Activated naive CD8-positive, alpha-beta T cell treated with anti-CD3 and anti-CD28 coated beads for 36 hours (primary cell): ENCODE measurements at regions not wholly inside any gene's neighbourhood (a gene's known extent, or its start where the extent isn't known, plus 50 kb on each side); places are given as distances from the start of the nearest gene placed in this dataset.

Experiments
- DNase-seq: peaks from one replicate; pipeline ENCODE4 v3.0.0; 2021
- H3K27ac Mint-ChIP-seq: one replicate; pipeline ENCODE4 v1.8.0; 2022; ENCODE audit warnings: mild to moderate bottlenecking, moderate library complexity, mixed read lengths
- H3K27me3 Mint-ChIP-seq: one replicate; pipeline ENCODE4 v1.8.0; 2022; ENCODE audit warnings: mild to moderate bottlenecking, mixed read lengths
- H3K36me3 Mint-ChIP-seq: one replicate; pipeline ENCODE4 v1.8.0; 2021; ENCODE audit warnings: mild to moderate bottlenecking, mixed read lengths
- H3K4me1 Mint-ChIP-seq: one replicate; pipeline ENCODE4 v1.8.0; 2021; ENCODE audit warnings: mixed read lengths
- H3K4me3 Mint-ChIP-seq: one replicate; pipeline ENCODE4 v1.8.0; 2022; ENCODE audit warnings: mild to moderate bottlenecking, moderate library complexity, mixed read lengths
- H3K9me3 Mint-ChIP-seq: one replicate; pipeline ENCODE4 v1.8.0; 2022; ENCODE audit warnings: mixed read lengths

DNA sequence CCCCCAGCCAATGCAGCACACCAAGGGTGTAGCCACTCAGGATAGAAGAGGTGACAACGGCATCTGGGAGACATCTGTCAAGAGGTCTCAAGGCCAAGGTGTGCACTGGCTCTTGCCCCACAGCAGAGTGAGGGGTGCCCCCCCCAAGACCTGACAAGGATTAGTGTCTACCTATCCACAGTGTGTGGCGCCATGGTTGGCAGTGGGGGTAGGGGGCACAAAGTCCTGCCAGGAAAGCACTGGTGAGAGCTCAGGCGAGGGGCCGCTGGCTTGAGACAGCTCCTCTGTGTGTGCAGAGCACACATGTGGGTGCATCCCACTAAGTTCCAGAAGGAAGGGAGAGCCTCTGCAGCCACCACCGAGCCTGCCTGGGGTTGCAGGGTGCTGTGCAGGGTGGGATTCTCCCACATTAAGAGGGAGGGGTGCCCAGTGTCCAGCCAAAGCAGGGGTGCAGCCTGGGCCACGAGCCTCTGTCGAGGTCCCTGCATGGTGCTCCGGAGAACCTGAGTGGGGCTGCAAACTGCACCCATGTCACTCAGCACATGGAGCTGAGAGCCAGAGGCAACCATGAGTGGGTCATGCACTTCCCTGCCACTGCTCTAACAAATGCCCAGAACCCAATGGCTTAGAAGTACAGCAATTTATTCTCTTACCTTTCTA lies 311.2 kb upstream of the HDAC4 start:
- Mint-ChIP-seq H3K27ac (no peak overlapping the region), H3K36me3 (peaks cover 4% of the 10 kb centered on the region), H3K4me1 (no peaks in the 10 kb centered on the region), H3K4me3 (no peak overlapping the region), H3K27me3 (peaks cover 3% of the 10 kb centered on the region), H3K9me3 (peaks cover 17% of the 10 kb centered on the region)
- no peak for DNase-seq

DNA sequence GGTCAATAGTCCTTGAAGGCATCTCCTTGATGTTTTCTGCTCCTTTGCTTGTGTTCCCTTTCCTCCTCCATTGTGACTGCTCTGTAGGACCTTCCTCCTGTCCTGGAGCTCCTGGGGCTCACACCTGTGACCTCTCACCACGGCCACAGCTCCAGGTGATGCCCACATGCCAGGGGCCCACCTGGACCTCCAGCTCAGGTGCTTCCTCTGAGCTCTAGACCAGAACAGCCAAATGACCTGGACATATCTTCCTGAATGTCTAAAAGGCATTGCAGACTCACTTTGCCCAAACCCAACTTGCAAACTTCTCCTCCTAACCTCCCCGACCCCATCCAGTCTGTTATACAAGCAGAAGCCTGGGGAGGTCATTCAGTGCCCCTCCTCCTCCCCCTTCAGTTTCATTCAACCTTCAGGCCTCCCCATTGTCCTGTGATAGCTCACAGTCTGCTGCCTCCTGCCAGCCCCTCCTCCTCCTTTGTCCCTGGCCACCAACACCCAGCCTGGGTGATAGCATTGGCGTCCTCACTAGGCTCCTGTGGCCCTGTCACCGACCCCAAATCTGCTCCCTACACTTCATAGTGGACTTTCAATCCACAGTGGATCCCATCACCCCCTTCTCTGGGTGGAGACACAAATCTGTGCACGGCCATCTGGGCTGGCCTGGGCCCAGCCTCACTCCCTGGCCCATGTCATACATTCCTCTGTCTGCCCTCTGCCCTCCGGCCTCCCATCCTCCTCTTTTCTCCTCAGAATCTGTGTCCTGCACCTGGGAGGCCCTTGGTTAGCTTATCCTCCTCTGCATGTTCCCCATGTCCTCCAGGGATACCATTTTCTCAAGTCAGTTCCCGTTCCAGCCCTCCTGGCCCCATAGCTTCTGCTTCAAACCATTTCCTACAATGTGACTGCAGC lies 310.4 kb upstream of the HDAC4 start:
- H3K4me1 Mint-ChIP-seq: no peaks in the 10 kb centered on the region
- peaks cover 17% of the 10 kb centered on the region for H3K9me3 Mint-ChIP-seq
- H3K36me3 Mint-ChIP-seq: peaks cover 4% of the 10 kb centered on the region
- H3K27me3 Mint-ChIP-seq: peaks cover 8% of the 10 kb centered on the region
- no peak overlapping the region for H3K27ac Mint-ChIP-seq
- H3K4me3 Mint-ChIP-seq: no peak overlapping the region
- no peak for DNase-seq

DNA sequence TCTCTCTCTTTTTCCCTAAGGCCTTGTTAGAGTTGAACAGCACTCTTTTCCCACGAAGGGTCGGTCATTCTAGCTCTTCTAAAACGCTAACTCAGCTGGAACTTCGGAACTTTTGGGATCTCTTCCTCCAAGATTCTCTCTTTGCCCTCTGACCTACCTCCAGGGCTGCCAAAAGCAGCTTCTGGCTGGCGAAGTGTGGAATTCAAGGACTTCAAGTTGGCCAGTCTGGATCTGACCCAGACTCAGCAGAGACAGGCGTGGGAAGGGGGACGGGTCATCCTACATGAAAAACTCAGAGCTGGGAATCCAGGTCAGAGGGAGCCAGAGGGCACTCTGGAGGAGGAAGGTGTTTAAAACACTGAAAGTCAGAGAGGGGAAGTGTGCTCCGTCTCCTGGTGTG lies 305.5 kb upstream of the HDAC4 start:
- no peak for DNase-seq
- no peaks in the 10 kb centered on the region for H3K36me3 Mint-ChIP-seq
- peaks cover 30% of the 10 kb centered on the region for H3K27me3 Mint-ChIP-seq
- H3K4me3 Mint-ChIP-seq: no peak overlapping the region
- no peaks in the 10 kb centered on the region for H3K9me3 Mint-ChIP-seq
- no peaks in the 10 kb centered on the region for H3K4me1 Mint-ChIP-seq
- no peak overlapping the region for H3K27ac Mint-ChIP-seq

DNA sequence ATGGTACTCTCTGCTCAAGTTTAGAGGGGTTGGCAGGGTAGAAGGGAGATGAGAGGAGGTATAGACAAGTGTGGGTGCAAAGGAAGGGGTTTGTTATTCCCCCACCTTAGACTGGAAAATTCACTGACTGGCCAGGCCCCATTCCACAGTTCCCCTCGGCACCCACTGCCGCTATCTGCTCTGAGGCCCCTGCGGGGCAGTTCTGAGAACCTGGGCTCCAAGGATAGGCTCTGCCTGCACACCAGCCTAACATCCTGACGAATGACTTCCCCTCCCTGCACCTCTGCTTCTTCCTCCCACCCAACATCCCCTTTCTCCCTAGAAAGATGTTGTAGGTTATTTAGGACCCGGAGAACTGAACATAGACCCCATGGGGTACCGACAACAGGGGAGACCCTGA lies 303.9 kb upstream of the HDAC4 start:
- Mint-ChIP-seq H3K4me1 (no peaks in the 10 kb centered on the region), H3K36me3 (no peaks in the 10 kb centered on the region), H3K27me3 (peaks cover 30% of the 10 kb centered on the region), H3K27ac (no peak overlapping the region), H3K4me3 (no peak overlapping the region), H3K9me3 (no peaks in the 10 kb centered on the region)
- DNase-seq: no peak

DNA sequence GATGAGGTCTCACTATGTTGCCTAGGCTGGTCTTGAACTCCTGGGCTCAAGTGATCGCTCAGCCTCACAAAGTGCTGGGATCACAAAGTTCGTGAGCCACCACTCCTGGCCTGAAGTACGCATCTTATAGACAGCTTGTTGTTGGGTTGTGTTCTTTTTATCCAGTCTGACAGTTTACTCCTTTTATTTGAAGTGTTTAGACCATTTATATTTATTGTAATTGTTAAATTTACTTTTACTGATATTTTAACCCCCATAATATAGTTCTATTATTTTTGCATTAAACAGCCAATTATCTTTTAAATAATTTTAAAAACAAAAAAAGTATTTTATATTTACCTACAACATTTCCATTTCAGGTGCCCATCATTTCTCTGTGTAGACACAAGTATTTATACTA lies 303.0 kb upstream of the HDAC4 start:
- no peak overlapping the region for H3K27ac Mint-ChIP-seq
- DNase-seq: no peak
- H3K27me3 Mint-ChIP-seq: peaks cover 30% of the 10 kb centered on the region
- no peaks in the 10 kb centered on the region for H3K9me3 Mint-ChIP-seq
- no peak overlapping the region for H3K4me3 Mint-ChIP-seq
- H3K4me1 Mint-ChIP-seq: no peaks in the 10 kb centered on the region
- no peaks in the 10 kb centered on the region for H3K36me3 Mint-ChIP-seq

DNA sequence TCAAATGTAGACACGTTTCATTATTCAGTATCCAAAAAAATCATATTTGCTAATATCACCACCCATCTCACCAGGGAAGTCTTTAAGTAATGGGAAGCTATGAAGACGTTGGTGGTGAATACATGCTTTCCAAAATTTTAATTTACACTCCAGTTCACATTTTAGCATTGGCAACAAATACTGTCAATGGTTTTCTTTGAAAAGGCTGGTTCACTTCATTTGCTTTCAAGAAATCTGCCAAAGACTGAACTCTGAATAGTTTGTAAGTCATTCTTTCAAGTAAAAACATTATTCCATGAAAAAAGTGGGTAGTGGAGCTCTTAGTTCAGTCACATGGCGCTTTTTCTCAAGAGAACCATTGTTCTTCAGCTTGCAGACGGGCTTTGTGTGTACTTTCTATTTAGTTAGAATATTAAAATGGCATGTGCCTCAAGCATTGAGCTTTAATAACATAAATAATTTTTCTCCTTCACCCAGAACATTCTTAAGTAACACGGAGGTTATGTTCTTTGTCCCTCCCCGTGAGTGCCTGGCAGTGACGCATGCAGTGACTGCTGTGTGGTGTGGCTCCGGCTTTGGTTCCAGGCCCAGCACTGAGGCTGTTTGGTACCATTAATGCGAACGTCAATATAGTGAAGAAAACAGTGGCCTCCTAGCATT lies 300.0 kb upstream of the HDAC4 start:
- Mint-ChIP-seq H3K4me1 (no peaks in the 10 kb centered on the region), H3K9me3 (no peaks in the 10 kb centered on the region), H3K27ac (no peak overlapping the region), H3K36me3 (no peaks in the 10 kb centered on the region), H3K4me3 (no peak overlapping the region), H3K27me3 (peaks cover 17% of the 10 kb centered on the region)
- no peak for DNase-seq

DNA sequence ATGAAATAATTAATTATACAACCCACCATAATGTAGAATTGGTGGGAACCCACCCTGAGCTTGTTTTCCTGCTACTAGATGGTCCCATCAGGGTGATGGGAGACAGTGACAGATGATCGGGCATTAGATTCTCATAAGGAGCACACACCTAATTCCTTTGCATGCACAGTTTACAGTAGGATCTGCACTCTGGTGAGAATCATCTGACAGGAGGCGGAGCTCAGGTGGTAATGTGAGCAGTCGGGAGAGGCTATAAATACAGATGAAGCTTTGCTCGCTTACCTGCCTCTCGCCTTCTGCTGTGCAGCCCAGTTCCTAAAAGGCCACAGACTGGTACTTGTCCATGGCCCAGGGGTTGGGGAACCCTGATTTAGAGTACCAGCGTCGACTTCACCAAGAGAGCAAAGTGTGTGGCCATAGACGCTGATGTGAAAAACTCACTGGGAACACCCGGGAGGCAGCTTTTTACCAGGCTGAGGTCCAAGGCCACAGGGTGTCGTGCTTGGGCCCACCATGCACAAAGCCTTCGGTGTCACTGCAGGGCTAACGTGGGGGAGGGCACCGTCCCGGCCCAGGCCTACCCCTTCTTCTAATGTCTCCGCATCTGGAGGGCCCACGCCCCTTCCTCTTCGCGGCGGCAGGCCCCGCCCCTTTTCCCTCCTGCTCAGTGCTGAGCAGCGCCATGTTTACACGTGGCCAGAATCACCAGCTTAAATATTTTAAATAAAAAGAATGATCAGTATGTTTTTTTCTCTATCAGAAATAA lies 296.8 kb upstream of the HDAC4 start:
- no peak for DNase-seq
- H3K27me3 Mint-ChIP-seq: no peaks in the 10 kb centered on the region
- H3K9me3 Mint-ChIP-seq: no peaks in the 10 kb centered on the region
- H3K27ac Mint-ChIP-seq: no peak overlapping the region
- no peaks in the 10 kb centered on the region for H3K4me1 Mint-ChIP-seq
- H3K36me3 Mint-ChIP-seq: no peaks in the 10 kb centered on the region
- no peak overlapping the region for H3K4me3 Mint-ChIP-seq

DNA sequence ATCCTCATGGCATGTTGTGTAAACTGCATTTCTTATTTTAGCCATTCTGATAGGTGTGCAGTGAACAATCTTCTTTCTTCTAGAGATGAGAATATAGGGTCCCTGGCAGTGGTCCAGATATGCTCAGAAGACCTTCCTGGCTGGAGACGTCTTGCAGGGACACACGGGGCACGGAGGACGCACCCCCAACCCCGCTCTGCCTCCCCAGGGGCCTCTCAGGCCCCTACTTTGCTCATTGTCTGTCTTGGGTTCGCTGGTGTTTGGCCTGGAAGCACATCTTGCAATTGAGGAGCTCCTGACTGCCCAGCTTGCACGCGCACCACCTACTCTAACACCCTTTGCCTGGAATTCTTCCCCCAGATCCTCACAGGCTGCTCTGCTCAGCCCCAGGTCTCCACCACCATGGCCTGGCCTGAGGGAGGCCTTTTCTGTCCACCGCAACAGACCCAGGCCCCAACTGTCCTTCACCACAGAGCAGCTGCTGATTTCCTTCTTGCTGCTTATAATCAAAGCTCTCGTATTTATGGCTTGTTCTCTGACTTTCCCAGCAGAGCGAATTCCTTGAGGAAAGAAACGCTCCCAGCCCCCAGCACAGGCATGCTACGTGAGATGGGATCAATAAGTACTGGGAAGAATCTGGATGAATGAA lies 295.9 kb upstream of the HDAC4 start:
- DNase-seq: no peak
- Mint-ChIP-seq H3K36me3 (no peaks in the 10 kb centered on the region), H3K4me3 (no peak overlapping the region), H3K27me3 (no peaks in the 10 kb centered on the region), H3K27ac (no peak overlapping the region), H3K9me3 (no peaks in the 10 kb centered on the region), H3K4me1 (no peaks in the 10 kb centered on the region)

DNA sequence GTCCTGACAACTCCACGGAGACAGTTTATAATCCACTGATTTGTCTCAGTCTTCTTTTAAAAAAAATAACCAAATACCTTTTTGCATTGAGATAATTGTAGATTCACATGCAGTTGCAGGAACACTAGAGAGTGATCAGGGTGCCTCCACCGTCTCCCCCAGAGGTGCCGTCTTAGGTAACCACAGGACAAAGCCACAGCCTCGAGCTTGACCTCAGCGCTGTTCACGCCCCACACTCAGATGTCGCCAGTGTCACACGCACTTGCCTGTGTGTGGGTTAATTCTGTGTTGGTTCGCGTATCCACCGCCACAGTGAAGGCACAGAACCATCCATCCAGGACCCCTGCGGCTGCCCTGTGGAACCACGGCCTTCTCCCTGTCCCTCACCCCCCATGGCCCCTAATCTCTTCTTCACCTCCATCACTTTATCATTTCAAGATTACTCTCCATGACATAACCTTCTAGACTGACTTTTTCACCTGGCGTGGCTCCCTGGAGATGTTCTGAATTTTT lies 295.0 kb upstream of the HDAC4 start:
- DNase-seq: no peak
- H3K9me3 Mint-ChIP-seq: no peaks in the 10 kb centered on the region
- H3K36me3 Mint-ChIP-seq: no peaks in the 10 kb centered on the region
- H3K27me3 Mint-ChIP-seq: no peaks in the 10 kb centered on the region
- no peaks in the 10 kb centered on the region for H3K4me1 Mint-ChIP-seq
- no peak overlapping the region for H3K4me3 Mint-ChIP-seq
- no peak overlapping the region for H3K27ac Mint-ChIP-seq

DNA sequence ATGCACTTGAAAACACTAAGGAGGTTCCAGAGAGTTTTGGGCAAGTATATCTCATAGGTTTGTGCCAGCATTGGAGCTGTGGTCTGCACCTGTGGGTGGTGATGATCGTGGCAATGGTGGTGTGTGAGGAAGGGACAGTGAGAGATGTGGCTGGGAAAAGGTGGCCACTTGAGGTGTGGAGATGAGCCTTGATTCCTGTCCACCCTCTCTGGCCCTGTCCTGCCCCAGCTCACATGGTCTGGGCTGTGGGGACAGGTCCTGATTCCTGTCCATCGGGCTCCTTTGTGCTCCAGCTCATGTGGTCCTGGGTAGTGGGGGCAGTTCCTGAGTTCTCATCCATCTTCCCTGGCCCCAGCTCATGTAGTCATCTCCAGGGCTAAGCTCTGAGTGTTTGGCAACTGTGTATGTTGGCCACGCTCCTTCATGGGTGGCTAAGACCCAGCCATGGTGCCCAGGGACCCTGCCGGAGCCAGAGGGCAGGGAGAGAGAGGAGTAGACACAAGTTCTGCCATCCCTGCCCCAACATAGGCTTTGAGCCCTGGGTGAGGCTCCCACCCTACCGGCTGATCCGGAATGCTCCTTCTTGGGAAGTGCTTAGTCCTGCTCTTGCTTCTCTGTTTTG lies 294.4 kb upstream of the HDAC4 start:
- DNase-seq: no peak
- Mint-ChIP-seq H3K9me3 (no peaks in the 10 kb centered on the region), H3K4me3 (no peak overlapping the region)

DNA sequence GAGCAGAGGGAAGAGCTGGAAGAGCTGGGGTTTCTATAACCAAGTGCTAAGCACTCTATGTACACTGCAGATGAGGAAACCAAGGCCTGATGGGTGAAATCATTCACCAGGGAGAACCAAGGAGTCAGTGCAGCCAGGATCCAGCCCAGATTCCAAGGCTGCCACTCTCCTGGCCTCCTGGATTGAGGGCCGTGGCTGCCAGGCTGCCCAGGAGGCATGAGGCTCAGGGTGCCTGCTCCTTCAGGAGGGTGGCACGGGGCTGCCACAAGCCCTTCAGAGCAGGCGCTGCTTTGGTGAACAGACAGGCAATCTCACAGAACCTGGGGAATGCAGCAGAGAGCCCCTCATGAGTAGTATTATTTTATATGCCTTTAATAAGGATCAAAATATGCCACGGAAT lies 293.7 kb upstream of the HDAC4 start:
- Mint-ChIP-seq H3K27ac (no peak overlapping the region), H3K4me3 (no peak overlapping the region), H3K9me3 (no peaks in the 10 kb centered on the region), H3K27me3 (no peaks in the 10 kb centered on the region), H3K4me1 (no peaks in the 10 kb centered on the region), H3K36me3 (no peaks in the 10 kb centered on the region)
- no peak for DNase-seq

More for the DNA sequence above, 294.4 kb upstream of the HDAC4 start:
- Mint-ChIP-seq H3K27ac (no peak overlapping the region), H3K4me1 (no peaks in the 10 kb centered on the region), H3K36me3 (no peaks in the 10 kb centered on the region), H3K27me3 (no peaks in the 10 kb centered on the region)

DNA sequence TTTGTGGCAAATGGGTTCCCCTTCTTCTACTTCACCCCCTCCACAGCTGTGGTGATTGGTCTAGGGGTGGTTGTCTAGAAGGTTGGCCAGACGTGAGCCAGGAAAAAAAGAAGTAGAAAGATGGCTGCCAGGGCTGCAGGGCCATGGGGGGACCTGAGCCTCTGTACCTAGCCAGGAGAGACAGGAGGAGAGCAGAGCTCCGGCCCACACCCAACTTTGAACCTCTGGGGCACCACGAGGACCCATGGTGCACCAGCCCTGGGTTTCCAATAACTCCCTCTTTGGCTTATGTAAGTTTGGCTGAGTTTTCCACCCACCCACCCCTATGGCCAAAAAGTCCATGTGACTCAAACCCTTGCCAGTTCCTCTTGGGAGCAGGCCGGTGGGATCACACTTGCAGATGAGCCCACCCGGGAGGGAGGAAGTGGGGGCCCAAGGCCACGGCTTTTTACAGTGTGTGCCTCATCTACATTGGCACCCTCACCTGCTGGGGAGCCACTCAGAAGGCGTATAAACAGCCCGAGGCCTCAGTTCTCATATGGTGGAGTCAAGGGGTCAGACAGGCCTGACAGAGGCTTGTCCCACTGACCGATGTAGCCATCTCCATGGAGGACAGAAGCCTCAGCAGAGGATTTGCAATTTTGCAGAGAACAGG lies 293.1 kb upstream of the HDAC4 start:
- Mint-ChIP-seq H3K36me3 (no peaks in the 10 kb centered on the region), H3K27ac (no peak overlapping the region), H3K4me3 (no peak overlapping the region), H3K27me3 (no peaks in the 10 kb centered on the region), H3K4me1 (no peaks in the 10 kb centered on the region), H3K9me3 (no peaks in the 10 kb centered on the region)
- no peak for DNase-seq

DNA sequence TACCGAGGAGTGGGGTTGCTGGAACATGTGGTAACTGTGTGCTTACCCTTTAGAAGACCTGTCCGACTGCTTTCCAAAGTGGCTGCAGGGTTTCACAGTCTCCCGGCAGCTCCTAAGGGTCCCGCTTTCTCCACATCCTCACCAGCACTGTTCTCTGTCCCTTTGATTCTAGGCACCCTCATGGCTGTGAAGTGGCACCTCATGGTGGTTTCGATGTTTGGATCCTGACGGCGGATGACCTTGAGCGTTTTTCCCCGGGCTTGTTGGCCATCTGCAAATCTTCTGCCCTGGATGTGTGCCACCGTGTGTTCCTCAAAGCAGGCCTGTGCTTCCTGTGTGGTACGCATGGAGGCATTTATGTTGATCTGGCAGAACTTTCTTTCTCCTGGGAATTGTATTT lies 292.5 kb upstream of the HDAC4 start:
- Mint-ChIP-seq H3K36me3 (no peaks in the 10 kb centered on the region), H3K4me1 (no peaks in the 10 kb centered on the region), H3K27me3 (no peaks in the 10 kb centered on the region), H3K9me3 (no peaks in the 10 kb centered on the region), H3K4me3 (no peak overlapping the region), H3K27ac (no peak overlapping the region)
- no peak for DNase-seq

DNA sequence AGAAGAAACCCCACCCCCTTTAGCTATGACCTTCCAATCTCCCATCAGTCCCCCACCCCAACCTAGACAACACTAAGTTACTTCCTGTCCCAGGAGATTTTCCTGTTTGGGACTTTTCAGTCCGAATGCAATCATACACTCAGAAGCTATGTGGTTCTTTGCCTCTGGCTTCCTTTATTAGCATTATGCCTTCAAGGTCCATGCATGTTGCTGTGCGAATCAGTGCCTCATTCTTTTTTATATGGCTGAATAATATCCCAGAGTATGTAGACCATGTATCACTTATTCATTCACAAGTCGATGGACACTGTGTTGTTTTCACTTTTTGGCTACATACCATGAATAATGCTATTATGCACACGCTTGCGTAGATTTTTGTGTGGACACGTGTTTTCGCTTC lies 292.1 kb upstream of the HDAC4 start:
- Mint-ChIP-seq H3K9me3 (no peaks in the 10 kb centered on the region), H3K27ac (no peak overlapping the region), H3K4me1 (no peaks in the 10 kb centered on the region), H3K36me3 (no peaks in the 10 kb centered on the region), H3K27me3 (no peaks in the 10 kb centered on the region), H3K4me3 (no peak overlapping the region)
- DNase-seq: no peak
